Nephron (organoid): ENCODE measurements at regions not wholly inside any gene's neighbourhood (a gene's known extent, or its start where the extent isn't known, plus 50 kb on each side); places are given as distances from the start of the nearest gene placed in this dataset.

Source experiments
- H3K27ac Mint-ChIP-seq, 3 experiments: 2 replicates each; pipeline ENCODE4 v1.8.0; 2020; ENCODE audit warnings: mixed read lengths in 3 of 3, mild to moderate bottlenecking in 2 of 3, moderate library complexity in 1 of 3
- H3K27me3 Mint-ChIP-seq: 2 replicates; pipeline ENCODE4 v1.8.0; 2021; ENCODE audit warnings: low read depth, mild to moderate bottlenecking, moderate library complexity, mixed read lengths
- H3K36me3 Mint-ChIP-seq: 2 replicates; pipeline ENCODE4 v1.8.0; 2020; ENCODE audit warnings: low read depth, mixed read lengths
- H3K4me1 Mint-ChIP-seq: 2 replicates; pipeline ENCODE4 v1.8.0; 2020; ENCODE audit warnings: mixed read lengths
- H3K4me3 Mint-ChIP-seq, 3 experiments: 2 replicates each; pipeline ENCODE4 v1.8.0; 2020; ENCODE audit warnings: mild to moderate bottlenecking in 3 of 3, mixed read lengths in 3 of 3, moderate library complexity in 2 of 3
- H3K9me3 Mint-ChIP-seq: 2 replicates; pipeline ENCODE4 v1.8.0; 2020; ENCODE audit warnings: mixed read lengths
- TF ChIP-seq, protein P1 (sequence below), 3 experiments: fragments of 200-600 bp; sonication (generic); IDR thresholded peaks; one replicate each; pipeline ENCODE4 v1.5.0; 2021; ENCODE audit warnings: antibody characterized with exemption in 3 of 3; ENCODE audit not compliant: unreplicated experiment in 3 of 3

DNA sequence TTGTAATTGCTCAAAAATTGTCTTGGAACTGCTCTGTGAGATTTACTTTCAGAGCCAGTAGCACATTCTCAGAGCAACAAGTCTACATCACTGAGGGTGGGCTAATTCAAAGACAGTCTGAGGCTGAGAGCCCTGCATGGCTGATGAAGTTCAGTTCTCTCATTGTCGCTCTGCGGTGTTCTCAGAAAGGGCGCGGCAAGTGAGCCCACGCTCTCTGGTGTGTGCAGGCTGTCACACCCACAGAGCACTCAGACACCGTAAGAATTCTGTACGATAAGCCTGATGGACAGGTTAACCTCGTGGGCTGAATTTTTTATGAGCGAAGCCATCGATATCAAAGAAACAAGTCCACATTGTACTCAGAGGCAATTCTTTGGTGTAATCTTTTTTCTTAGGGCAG, 557.8 kb downstream of the HACE1 start:
- Mint-ChIP-seq H3K27ac (no peak overlapping the region), H3K27me3 (no peaks in the 10 kb centered on the region), H3K36me3 (no peaks in the 10 kb centered on the region), H3K4me3 (no peak overlapping the region), H3K9me3 (no peaks in the 10 kb centered on the region), H3K4me1 (no peaks in the 10 kb centered on the region)
- TF ChIP-seq, protein P1, sequence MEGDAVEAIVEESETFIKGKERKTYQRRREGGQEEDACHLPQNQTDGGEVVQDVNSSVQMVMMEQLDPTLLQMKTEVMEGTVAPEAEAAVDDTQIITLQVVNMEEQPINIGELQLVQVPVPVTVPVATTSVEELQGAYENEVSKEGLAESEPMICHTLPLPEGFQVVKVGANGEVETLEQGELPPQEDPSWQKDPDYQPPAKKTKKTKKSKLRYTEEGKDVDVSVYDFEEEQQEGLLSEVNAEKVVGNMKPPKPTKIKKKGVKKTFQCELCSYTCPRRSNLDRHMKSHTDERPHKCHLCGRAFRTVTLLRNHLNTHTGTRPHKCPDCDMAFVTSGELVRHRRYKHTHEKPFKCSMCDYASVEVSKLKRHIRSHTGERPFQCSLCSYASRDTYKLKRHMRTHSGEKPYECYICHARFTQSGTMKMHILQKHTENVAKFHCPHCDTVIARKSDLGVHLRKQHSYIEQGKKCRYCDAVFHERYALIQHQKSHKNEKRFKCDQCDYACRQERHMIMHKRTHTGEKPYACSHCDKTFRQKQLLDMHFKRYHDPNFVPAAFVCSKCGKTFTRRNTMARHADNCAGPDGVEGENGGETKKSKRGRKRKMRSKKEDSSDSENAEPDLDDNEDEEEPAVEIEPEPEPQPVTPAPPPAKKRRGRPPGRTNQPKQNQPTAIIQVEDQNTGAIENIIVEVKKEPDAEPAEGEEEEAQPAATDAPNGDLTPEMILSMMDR (IDR thresholded peaks at IDR 0.05; ENCODE audit: unreplicated experiment in 3 of 3), result no peak

DNA sequence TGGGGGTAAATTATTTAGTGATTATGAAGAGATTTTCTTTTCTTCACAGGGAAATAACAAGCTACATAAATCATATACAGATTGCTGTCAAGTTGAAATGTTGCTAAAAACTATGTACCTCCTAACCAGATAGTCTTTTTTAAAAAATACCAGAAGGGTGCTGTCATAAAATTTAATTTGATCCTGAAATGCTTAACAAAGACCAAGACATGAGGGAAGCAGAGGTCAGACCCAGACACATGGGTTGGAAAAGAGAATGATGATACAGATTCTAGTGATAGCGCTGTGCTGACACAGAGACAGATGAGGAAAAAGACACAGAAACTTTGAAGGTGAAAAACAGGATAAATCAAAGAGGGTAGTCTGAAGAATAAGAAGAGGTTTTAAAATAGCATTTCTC, 573.1 kb downstream of the HACE1 start:
- H3K9me3 Mint-ChIP-seq, result no peaks in the 10 kb centered on the region
- H3K27me3 Mint-ChIP-seq, result no peaks in the 10 kb centered on the region
- H3K4me3 Mint-ChIP-seq, result no peak overlapping the region
- peaks cover 5% of the 10 kb centered on the region for H3K4me1 Mint-ChIP-seq
- H3K36me3 Mint-ChIP-seq, result no peaks in the 10 kb centered on the region
- TF ChIP-seq, protein P1 (IDR thresholded peaks at IDR 0.05; ENCODE audit: unreplicated experiment in 3 of 3), result no peak
- H3K27ac Mint-ChIP-seq, result no peak overlapping the region

DNA sequence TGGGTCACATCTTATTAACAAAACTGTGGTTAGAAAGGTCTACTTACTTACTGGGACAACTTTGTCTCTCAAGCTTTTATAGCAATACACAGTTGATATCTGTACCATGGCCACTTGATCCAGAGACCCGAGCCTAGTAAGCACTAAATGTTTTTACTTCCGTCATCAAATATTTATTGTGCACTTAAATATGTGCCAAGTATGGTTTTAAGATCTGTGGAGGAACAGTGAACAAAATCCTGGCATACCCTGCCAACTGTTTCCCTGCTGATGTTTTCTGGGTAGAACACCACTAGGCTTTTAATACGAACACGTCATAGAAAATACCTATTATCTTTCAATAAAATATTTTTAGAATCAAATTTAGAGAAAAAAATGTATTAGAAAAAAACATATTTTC, 574.8 kb downstream of the HACE1 start:
- H3K27ac Mint-ChIP-seq, result no peak overlapping the region
- TF ChIP-seq, protein P1 (IDR thresholded peaks at IDR 0.05; ENCODE audit: unreplicated experiment in 3 of 3), result no peak
- H3K27me3 Mint-ChIP-seq, result no peaks in the 10 kb centered on the region
- H3K9me3 Mint-ChIP-seq, result no peaks in the 10 kb centered on the region
- no peak overlapping the region for H3K4me3 Mint-ChIP-seq
- peaks cover 5% of the 10 kb centered on the region for H3K4me1 Mint-ChIP-seq
- H3K36me3 Mint-ChIP-seq, result no peaks in the 10 kb centered on the region

DNA sequence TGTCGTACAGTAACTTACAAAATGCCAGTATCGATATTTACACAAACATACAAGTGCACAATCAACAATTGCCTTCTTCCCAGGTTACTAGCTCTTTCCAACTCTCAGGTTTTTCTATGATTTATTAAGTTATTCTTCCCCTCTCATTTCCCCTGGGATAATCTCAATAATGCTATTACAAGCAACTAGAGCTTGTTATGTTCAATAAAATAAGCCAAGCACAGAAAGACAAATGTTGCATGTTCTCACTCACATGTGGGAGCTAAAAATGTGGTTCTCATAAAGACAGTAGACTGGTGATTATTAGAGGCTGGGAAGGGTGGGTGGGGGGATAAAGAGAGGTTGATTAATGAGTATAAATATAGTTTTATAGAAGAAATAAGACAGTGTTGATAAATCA, 577.1 kb downstream of the HACE1 start:
- H3K27ac Mint-ChIP-seq, result peak overlapping the region in 1 of 3 experiments; percentile 4
- TF ChIP-seq, protein P1 (IDR thresholded peaks at IDR 0.05; ENCODE audit: unreplicated experiment in 3 of 3), result no peak
- no peaks in the 10 kb centered on the region for H3K36me3 Mint-ChIP-seq

DNA sequence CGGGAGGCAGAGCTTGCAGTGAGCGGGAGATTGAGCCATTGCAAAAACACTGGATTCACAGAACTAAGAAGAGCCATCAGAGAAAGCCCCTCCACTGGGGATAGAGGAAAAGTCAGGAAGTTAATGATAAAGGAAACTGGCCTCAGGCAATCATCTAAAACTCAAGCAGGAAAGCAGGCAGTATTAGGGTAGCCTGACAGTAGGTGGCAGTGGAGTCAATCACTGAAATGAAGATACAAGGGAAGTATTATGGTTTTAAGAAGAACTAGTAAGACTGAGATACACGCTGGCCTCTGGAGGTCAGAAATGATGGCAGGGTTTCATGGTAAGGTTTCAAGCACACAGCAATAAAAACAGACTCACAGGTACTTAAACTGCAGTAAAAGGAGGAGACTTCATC, 578.3 kb downstream of the HACE1 start:
- H3K4me3 Mint-ChIP-seq, result no peak overlapping the region
- no peaks in the 10 kb centered on the region for H3K27me3 Mint-ChIP-seq
- peaks cover 5% of the 10 kb centered on the region for H3K4me1 Mint-ChIP-seq
- peaks cover 8% of the 10 kb centered on the region for H3K9me3 Mint-ChIP-seq
- TF ChIP-seq, protein P1 (IDR thresholded peaks at IDR 0.05; ENCODE audit: unreplicated experiment in 3 of 3), result no peak
- H3K36me3 Mint-ChIP-seq, result no peaks in the 10 kb centered on the region
- no peak overlapping the region for H3K27ac Mint-ChIP-seq

More for the DNA sequence above, 577.1 kb downstream of the HACE1 start:
- no peak overlapping the region for H3K4me3 Mint-ChIP-seq
- peaks cover 5% of the 10 kb centered on the region for H3K9me3 Mint-ChIP-seq
- H3K27me3 Mint-ChIP-seq, result no peaks in the 10 kb centered on the region
- peaks cover 5% of the 10 kb centered on the region for H3K4me1 Mint-ChIP-seq

DNA sequence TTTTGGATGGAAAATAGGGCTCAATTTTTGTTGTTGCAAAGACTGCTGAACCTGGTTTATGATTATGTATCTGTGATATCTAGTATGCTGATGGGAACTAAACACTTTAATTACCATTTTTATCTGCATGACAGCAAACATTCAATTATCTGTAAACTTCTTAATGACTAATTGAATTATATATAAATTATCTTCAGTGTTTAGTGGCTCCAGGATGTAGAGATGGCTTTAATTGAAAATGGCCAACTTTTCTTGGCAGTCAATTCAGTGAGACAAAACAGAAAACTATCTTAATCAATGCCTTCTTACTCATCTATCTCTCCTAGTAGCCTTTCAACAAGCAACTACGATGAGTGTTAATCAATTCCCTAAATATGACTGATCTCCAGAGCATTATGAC, 591.3 kb downstream of the HACE1 start:
- TF ChIP-seq, protein P1 (IDR thresholded peaks at IDR 0.05; ENCODE audit: unreplicated experiment in 3 of 3), result no peak
- Mint-ChIP-seq H3K36me3 (no peaks in the 10 kb centered on the region), H3K27ac (no peak overlapping the region), H3K4me1 (no peaks in the 10 kb centered on the region), H3K9me3 (no peaks in the 10 kb centered on the region), H3K27me3 (no peaks in the 10 kb centered on the region), H3K4me3 (no peak overlapping the region)
